GM12878 (cell line): ENCODE measurements at regions not wholly inside any gene's neighbourhood (a gene's known extent, or its start where the extent isn't known, plus 50 kb on each side); places are given as distances from the start of the nearest gene placed in this dataset.

ENCODE experiments used
- ATAC-seq: fragments of 200-7000 bp; cut with Tn5 transposase; 3 replicates; pipeline ENCODE4 v1.9.1; 2020; ENCODE audit warnings: mild to moderate bottlenecking, moderate library complexity
- BruUV-seq: library from RNA; stranded (reverse); fragments of 400-500 nt; replicated peaks from 2 replicates; lab custom pipeline; 2021; lab: Mats Ljungman, UMichigan
- CTCF ChIA-PET: fragments of 300-600 bp; sonication (Branson Sonifier 250); formaldehyde crosslinking; extraction: SDS; loops from one replicate; lab custom pipeline; 2021; ENCODE audit warnings: inconsistent platforms; lab: Yijun Ruan, JAX
- POLR2A ChIA-PET: fragments of 350-600 bp; formaldehyde crosslinking; extraction: SDS; loops from one replicate; lab custom pipeline; 2021; ENCODE audit warnings: inconsistent platforms; lab: Charles Lee
- RAD21 ChIA-PET: fragments of 300-600 bp; sonication (Branson Sonifier 250); formaldehyde crosslinking; loops from one replicate; lab custom pipeline; 2023; ENCODE audit warnings: antibody characterized with exemption; ENCODE audit not compliant: unreplicated experiment; lab: Charles Lee
- SMC1A ChIA-PET: fragments of 300-600 bp; sonication (Branson Sonifier 250); formaldehyde crosslinking; loops from one replicate; lab custom pipeline; 2023; ENCODE audit not compliant: unreplicated experiment, uncharacterized antibody; lab: Charles Lee
- DNase-seq: peaks from one replicate; pipeline ENCODE4 v3.0.0-alpha.2; 2011; ENCODE audit warnings: low read depth, low spot score
- FAIRE-seq: peaks from 3 replicates; lab custom pipeline; 2011; peaks lifted over from hg19 to GRCh38; lab: Jason Lieb, UNC
- H2AFZ ChIP-seq: 2 replicates; pipeline ENCODE4 v1.6.0; 2011; ENCODE audit warnings: low read depth, low read length, control low read depth; ENCODE audit not compliant: control insufficient read depth
- H3K27ac ChIP-seq: 2 replicates; pipeline ENCODE4 v1.5.1; 2011; ENCODE audit warnings: control low read depth; ENCODE audit not compliant: control insufficient read depth, insufficient read depth
- H3K27me3 ChIP-seq, 2 experiments: replicated peaks in 1 of 2; 2 replicates each; pipeline versions ENCODE4 v1.6.0 to v1.6.1; 2011; ENCODE audit warnings: low read length in 1 of 2; ENCODE audit not compliant: control insufficient read depth in 2 of 2, insufficient read depth in 2 of 2
- H3K36me3 ChIP-seq, 2 experiments: 2 replicates each; pipeline ENCODE4 v1.5.1; 2011; ENCODE audit warnings: low read length in 1 of 2; ENCODE audit not compliant: control insufficient read depth in 2 of 2, insufficient read depth in 2 of 2
- H3K4me1 ChIP-seq: 2 replicates; pipeline ENCODE4 v1.6.1; 2011; ENCODE audit warnings: mild to moderate bottlenecking, low read length, moderate library complexity, mixed read lengths; ENCODE audit not compliant: control insufficient read depth, insufficient read depth
- H3K4me2 ChIP-seq: 2 replicates; pipeline ENCODE4 v1.6.0; 2011; ENCODE audit warnings: control low read depth; ENCODE audit not compliant: control insufficient read depth, insufficient read depth
- H3K4me3 ChIP-seq: fragments of 200-600 bp; sonication (generic); 2 replicates; pipeline ENCODE4 v1.5.1; 2016
- H3K79me2 ChIP-seq: 2 replicates; pipeline ENCODE4 v1.6.0; 2011; ENCODE audit warnings: low read length; ENCODE audit not compliant: control insufficient read depth, insufficient read depth
- H3K9ac ChIP-seq: 2 replicates; pipeline ENCODE4 v1.8.0; 2011; ENCODE audit warnings: low read length, control low read depth, mixed read lengths; ENCODE audit not compliant: control insufficient read depth, insufficient read depth
- H3K9me3 ChIP-seq: replicated peaks from 3 replicates; pipeline ENCODE4 v1.5.1; 2011; ENCODE audit warnings: mild to moderate bottlenecking, low read length; ENCODE audit not compliant: control insufficient read depth, insufficient read depth
- H4K20me1 ChIP-seq: 2 replicates; pipeline ENCODE4 v1.6.0; 2011; ENCODE audit not compliant: control insufficient read depth, insufficient read depth
- EGR1 ChIP-seq, 2 experiments: IDR thresholded peaks; 1 replicate in 1 of 2; 2 replicates in 1 of 2; pipeline ENCODE4 v1.6.1; 2011 to 2012; ENCODE audit warnings: low read depth in 2 of 2, low read length in 2 of 2, borderline replicate concordance in 1 of 2, mild to moderate bottlenecking in 1 of 2, moderate library complexity in 1 of 2
- EP300 ChIP-seq, 2 experiments: fragments of 150-350 bp in 1 of 2; IDR thresholded peaks; 2 replicates each; pipeline ENCODE4 v1.6.1; 2011 to 2012; ENCODE audit warnings: low read depth in 2 of 2, low read length in 2 of 2, borderline replicate concordance in 1 of 2, improper control_type of control experiment in 1 of 2, inconsistent platforms in 1 of 2; ENCODE audit not compliant: control insufficient read depth in 1 of 2
- EZH2 ChIP-seq: IDR thresholded peaks from 2 replicates; pipeline ENCODE4 v1.6.1; 2012; ENCODE audit warnings: low read depth, mild to moderate bottlenecking, control low read depth, inconsistent platforms, low read length, borderline replicate concordance; ENCODE audit not compliant: control insufficient read depth
- MAX ChIP-seq: IDR thresholded peaks from 2 replicates; pipeline ENCODE4 v1.6.1; 2012; ENCODE audit warnings: low read depth, low read length, improper control_type of control experiment
- MLLT1 ChIP-seq: fragments of 450-650 bp; IDR thresholded peaks from 2 replicates; pipeline ENCODE4 v1.6.1; 2016; ENCODE audit warnings: mild to moderate bottlenecking
- NFIC ChIP-seq: IDR thresholded peaks from 2 replicates; pipeline ENCODE4 v1.6.1; 2012; ENCODE audit warnings: low read depth, mild to moderate bottlenecking, inconsistent platforms, low read length, moderate library complexity
- SMAD5 ChIP-seq: IDR thresholded peaks from 2 replicates; pipeline ENCODE4 v1.6.1; 2016; ENCODE audit warnings: antibody characterized with exemption, low read depth
- SMC3 ChIP-seq: IDR thresholded peaks from 2 replicates; pipeline ENCODE4 v1.6.1; 2011; ENCODE audit warnings: low read length, improper control_type of control experiment, borderline replicate concordance
- SP1 ChIP-seq: IDR thresholded peaks from one replicate; pipeline ENCODE4 v1.6.1; 2011; ENCODE audit warnings: low read depth, low read length
- USF2 ChIP-seq: IDR thresholded peaks from 2 replicates; pipeline ENCODE4 v1.6.1; 2011; ENCODE audit warnings: low read depth, low read length, improper control_type of control experiment, borderline replicate concordance
- ZNF274 ChIP-seq: IDR thresholded peaks from one replicate; pipeline ENCODE4 v1.8.0; 2011; ENCODE audit not compliant: insufficient read length, insufficient read depth
- in situ Hi-C: fragments of 300-500 bp; cut with MboI; formaldehyde crosslinking; loops from 9 replicates; pipeline ENCODE4 v1.14.3; 2018; ENCODE audit warnings: mixed read lengths
- intact Hi-C: fragments of 100-400 bp; cut with micrococcal nuclease; formaldehyde crosslinking; loops from one replicate; pipeline ENCODE4 v1.14.2; 2022; ENCODE audit not compliant: unreplicated experiment

GRCh38 chr5:113864437-113864836 lies 350.9 kb downstream of the YTHDC2 start:
- RAD21 ChIA-PET = no interaction called here
- Histone ChIP-seq H3K4me1 (no peaks in the 10 kb centered on the region), H4K20me1 (no peaks in the 10 kb centered on the region), H3K9ac (no peak overlapping the region), H3K4me3 (no peak overlapping the region), H3K9me3 (no peaks in the 10 kb centered on the region), H3K27ac (no peak overlapping the region), H2AFZ (no peak overlapping the region), H3K36me3 (no peaks in the 10 kb centered on the region), H3K4me2 (no peak overlapping the region), H3K27me3 (no peaks in the 10 kb centered on the region; a peak in 1 of 4 replicates), H3K79me2 (no peaks in the 10 kb centered on the region)
- BruUV-seq = no TSS peak
- SMC1A ChIA-PET = interaction anchor here (0.7 to 1.4 kb wide), 5 partner anchors 10 to 586 kb away, joined by 3 read pairs; no protein-coding TSS in a partner anchor
- in situ Hi-C loops (no loop called here), intact Hi-C loops (no loop called here)
- TF ChIP-seq NFIC (no peak), EP300 (IDR thresholded peaks at IDR 0.05; ENCODE audit: borderline replicate concordance in 1 of 2, control insufficient read depth in 1 of 2, low read depth in 2 of 2, low read length in 2 of 2) (no peak), EZH2 (no peak), EGR1 (IDR thresholded peaks at IDR 0.05; ENCODE audit: borderline replicate concordance in 1 of 2, low read depth in 2 of 2, low read length in 2 of 2) (no peak), SP1 (no peak), MAX (no peak), MLLT1 (no peak), SMAD5 (no peak), ZNF274 (no peak), USF2 (no peak), SMC3 (no peak)
- POLR2A ChIA-PET = no interaction called here
- CTCF ChIA-PET = no interaction called here
- DNase-seq (no peak), ATAC-seq (no peak), FAIRE-seq (no peak)
